GM12892 (cell line): ENCODE measurements at regions not wholly inside any gene's neighbourhood (a gene's known extent, or its start where the extent isn't known, plus 50 kb on each side); places are given as distances from the start of the nearest gene placed in this dataset.

ENCODE experiments used
- POLR2A ChIP-seq: IDR thresholded peaks from 2 replicates; pipeline ENCODE4 v1.6.1; 2011; ENCODE audit warnings: low read depth, low read length, control low read depth
- POLR2AphosphoS5 ChIP-seq: IDR thresholded peaks from 2 replicates; pipeline ENCODE4 v1.6.1; 2011; ENCODE audit warnings: low read depth, low read length, control low read depth
- TAF1 ChIP-seq: IDR thresholded peaks from 2 replicates; pipeline ENCODE4 v1.6.1; 2011; ENCODE audit warnings: low read depth, mild to moderate bottlenecking, control low read depth, low read length, borderline replicate concordance

DNA sequence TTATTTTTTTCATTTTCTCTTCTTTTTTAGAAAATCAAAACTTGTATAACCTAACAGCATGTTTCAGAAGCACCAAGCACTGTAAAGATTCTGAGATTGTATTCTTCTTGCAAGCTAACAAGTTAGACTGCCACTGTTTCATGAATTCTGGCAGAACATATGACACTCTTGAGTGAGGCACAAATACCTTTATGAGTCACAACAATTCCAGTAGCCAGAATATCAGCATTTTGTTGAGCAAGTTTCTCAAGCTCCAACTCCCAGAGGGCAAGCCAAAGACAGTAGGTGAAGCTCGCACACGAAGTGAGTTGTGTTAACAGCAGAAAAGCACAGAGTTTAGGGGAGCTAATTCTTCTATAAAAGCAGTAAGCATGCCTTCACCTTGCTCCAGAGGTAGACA is 268.8 kb upstream of the NCAM2 start:
- TF ChIP-seq POLR2A (no peak), POLR2AphosphoS5 (no peak), TAF1 (no peak)
